HG03575 (cell line): ENCODE measurements at regions not wholly inside any gene's neighbourhood (a gene's known extent, or its start where the extent isn't known, plus 50 kb on each side); places are given as distances from the start of the nearest gene placed in this dataset.

ENCODE experiments used
- ATAC-seq: cut with Tn5 transposase; IDR thresholded peaks from one replicate; pipeline ENCODE4 v1.9.1; 2021; ENCODE audit not compliant: unreplicated experiment, insufficient number of reproducible peaks, low FRiP score; ENCODE audit errors: extremely low read depth

GRCh38 chr20:10963717-10964266, 290.0 kb upstream of the JAG1 start:
- no peak for ATAC-seq

GRCh38 chr20:10965936-10966470, 292.2 kb upstream of the JAG1 start:
- no peak for ATAC-seq

GRCh38 chr20:10970109-10970508, 296.3 kb upstream of the JAG1 start:
- ATAC-seq, result no peak

GRCh38 chr20:10971096-10971495, 297.3 kb upstream of the JAG1 start:
- no peak for ATAC-seq

GRCh38 chr20:10972219-10972860, 298.5 kb upstream of the JAG1 start:
- no peak for ATAC-seq

- ATAC-seq, result no peak
Observed at GRCh38 chr20:10976051-10976450, 302.3 kb upstream of the JAG1 start.

GRCh38 chr20:10978019-10978702, 304.4 kb upstream of the JAG1 start:
- no peak for ATAC-seq

- no peak for ATAC-seq
Observed at GRCh38 chr20:10978713-10979112, 304.9 kb upstream of the JAG1 start.

GRCh38 chr20:10982692-10983091, 308.9 kb upstream of the JAG1 start:
- ATAC-seq, result no peak

GRCh38 chr20:10984294-10984693, 310.5 kb upstream of the JAG1 start:
- ATAC-seq, result no peak

GRCh38 chr20:10984913-10985312, 311.1 kb upstream of the JAG1 start:
- ATAC-seq, result no peak

- ATAC-seq, result no peak
Observed at GRCh38 chr20:10985536-10985935, 311.7 kb upstream of the JAG1 start.

- ATAC-seq, result no peak
Observed at GRCh38 chr20:10986586-10986985, 312.8 kb upstream of the JAG1 start.

- ATAC-seq, result no peak
Observed at GRCh38 chr20:10987651-10988383, 314.0 kb upstream of the JAG1 start.

GRCh38 chr20:10990625-10991382, 317.0 kb upstream of the JAG1 start:
- no peak for ATAC-seq

GRCh38 chr20:10992731-10993130, 318.9 kb upstream of the JAG1 start:
- no peak for ATAC-seq

GRCh38 chr20:10994991-10995700, 321.3 kb upstream of the JAG1 start:
- no peak for ATAC-seq

- ATAC-seq, result no peak
Observed at GRCh38 chr20:10998476-10998875, 324.7 kb upstream of the JAG1 start.
